HL-60 (cell line): ENCODE measurements at regions not wholly inside any gene's neighbourhood (a gene's known extent, or its start where the extent isn't known, plus 50 kb on each side); places are given as distances from the start of the nearest gene placed in this dataset.

Experiments used
- DNase-seq, 2 experiments: peaks; one replicate each; pipeline ENCODE4 v3.0.0-alpha.2; 2010 to 2020; ENCODE audit warnings: low read depth in 1 of 2, low spot score in 1 of 2
- H3K27ac ChIP-seq: fragments of 250-450 bp; sonication (Bioruptor Pico); replicated peaks from 2 replicates; pipeline ENCODE4 v1.5.1; 2020; ENCODE audit warnings: mild to moderate bottlenecking, moderate library complexity
- H3K27me3 ChIP-seq: fragments of 250-450 bp; sonication (Bioruptor Pico); 2 replicates; pipeline ENCODE4 v1.5.1; 2021; ENCODE audit warnings: mild to moderate bottlenecking, moderate library complexity; ENCODE audit not compliant: insufficient read depth, poor library complexity, severe bottlenecking
- H3K4me3 ChIP-seq: replicated peaks from 2 replicates; pipeline ENCODE4 v1.5.1; 2011; ENCODE audit warnings: mild to moderate bottlenecking, control low read depth, low read length; ENCODE audit not compliant: insufficient read depth
- GABPA ChIP-seq: IDR thresholded peaks from 2 replicates; pipeline ENCODE4 v1.6.1; 2012; ENCODE audit warnings: low read depth
- POLR2AphosphoS5 ChIP-seq: IDR thresholded peaks from 2 replicates; pipeline ENCODE4 v1.6.1; 2012; ENCODE audit warnings: low read depth
- SPI1 ChIP-seq: IDR thresholded peaks from 2 replicates; pipeline ENCODE4 v1.6.1; 2012; ENCODE audit warnings: low read depth, mild to moderate bottlenecking, borderline replicate concordance
- TF ChIP-seq, protein P1 (sequence below): IDR thresholded peaks from one replicate; pipeline ENCODE4 v1.5.1; 2011; ENCODE audit warnings: low read length, control low read depth, inconsistent platforms; ENCODE audit not compliant: insufficient read depth
- TF ChIP-seq, protein P2 (sequence below): IDR thresholded peaks from 2 replicates; pipeline ENCODE4 v1.6.1; 2012; ENCODE audit warnings: low read depth; ENCODE audit not compliant: insufficient replicate concordance

DNA sequence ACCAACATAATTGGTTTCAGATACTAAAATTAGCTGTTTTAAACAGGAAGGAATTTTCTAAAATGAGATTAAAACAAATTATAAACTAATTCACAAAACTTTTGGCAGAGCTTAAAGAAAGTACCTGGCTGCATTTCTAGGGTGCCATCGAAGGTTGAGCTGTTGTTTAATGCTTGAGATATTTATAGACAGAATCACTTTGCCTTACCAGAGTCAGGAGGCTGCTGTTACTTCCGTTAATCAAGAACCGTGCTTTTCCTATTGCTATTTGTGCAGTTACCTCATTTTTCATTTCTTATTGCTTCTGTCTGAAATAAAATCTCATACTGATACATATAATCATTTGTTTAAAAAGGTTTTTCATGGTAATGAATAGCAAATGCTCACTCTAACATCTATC is 242.9 kb downstream of the TECRL start:
- Histone ChIP-seq H3K27ac (no peak overlapping the region), H3K4me3 (no peak overlapping the region), H3K27me3 (no peaks in the 10 kb centered on the region)
- TF ChIP-seq SPI1, result no peak
- TF ChIP-seq, protein P1, sequence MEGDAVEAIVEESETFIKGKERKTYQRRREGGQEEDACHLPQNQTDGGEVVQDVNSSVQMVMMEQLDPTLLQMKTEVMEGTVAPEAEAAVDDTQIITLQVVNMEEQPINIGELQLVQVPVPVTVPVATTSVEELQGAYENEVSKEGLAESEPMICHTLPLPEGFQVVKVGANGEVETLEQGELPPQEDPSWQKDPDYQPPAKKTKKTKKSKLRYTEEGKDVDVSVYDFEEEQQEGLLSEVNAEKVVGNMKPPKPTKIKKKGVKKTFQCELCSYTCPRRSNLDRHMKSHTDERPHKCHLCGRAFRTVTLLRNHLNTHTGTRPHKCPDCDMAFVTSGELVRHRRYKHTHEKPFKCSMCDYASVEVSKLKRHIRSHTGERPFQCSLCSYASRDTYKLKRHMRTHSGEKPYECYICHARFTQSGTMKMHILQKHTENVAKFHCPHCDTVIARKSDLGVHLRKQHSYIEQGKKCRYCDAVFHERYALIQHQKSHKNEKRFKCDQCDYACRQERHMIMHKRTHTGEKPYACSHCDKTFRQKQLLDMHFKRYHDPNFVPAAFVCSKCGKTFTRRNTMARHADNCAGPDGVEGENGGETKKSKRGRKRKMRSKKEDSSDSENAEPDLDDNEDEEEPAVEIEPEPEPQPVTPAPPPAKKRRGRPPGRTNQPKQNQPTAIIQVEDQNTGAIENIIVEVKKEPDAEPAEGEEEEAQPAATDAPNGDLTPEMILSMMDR, result no peak
- no peak for TF ChIP-seq POLR2AphosphoS5
- TF ChIP-seq GABPA, result no peak
- TF ChIP-seq, protein P2, sequence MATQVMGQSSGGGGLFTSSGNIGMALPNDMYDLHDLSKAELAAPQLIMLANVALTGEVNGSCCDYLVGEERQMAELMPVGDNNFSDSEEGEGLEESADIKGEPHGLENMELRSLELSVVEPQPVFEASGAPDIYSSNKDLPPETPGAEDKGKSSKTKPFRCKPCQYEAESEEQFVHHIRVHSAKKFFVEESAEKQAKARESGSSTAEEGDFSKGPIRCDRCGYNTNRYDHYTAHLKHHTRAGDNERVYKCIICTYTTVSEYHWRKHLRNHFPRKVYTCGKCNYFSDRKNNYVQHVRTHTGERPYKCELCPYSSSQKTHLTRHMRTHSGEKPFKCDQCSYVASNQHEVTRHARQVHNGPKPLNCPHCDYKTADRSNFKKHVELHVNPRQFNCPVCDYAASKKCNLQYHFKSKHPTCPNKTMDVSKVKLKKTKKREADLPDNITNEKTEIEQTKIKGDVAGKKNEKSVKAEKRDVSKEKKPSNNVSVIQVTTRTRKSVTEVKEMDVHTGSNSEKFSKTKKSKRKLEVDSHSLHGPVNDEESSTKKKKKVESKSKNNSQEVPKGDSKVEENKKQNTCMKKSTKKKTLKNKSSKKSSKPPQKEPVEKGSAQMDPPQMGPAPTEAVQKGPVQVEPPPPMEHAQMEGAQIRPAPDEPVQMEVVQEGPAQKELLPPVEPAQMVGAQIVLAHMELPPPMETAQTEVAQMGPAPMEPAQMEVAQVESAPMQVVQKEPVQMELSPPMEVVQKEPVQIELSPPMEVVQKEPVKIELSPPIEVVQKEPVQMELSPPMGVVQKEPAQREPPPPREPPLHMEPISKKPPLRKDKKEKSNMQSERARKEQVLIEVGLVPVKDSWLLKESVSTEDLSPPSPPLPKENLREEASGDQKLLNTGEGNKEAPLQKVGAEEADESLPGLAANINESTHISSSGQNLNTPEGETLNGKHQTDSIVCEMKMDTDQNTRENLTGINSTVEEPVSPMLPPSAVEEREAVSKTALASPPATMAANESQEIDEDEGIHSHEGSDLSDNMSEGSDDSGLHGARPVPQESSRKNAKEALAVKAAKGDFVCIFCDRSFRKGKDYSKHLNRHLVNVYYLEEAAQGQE, result no peak
- no peak for DNase-seq

DNA sequence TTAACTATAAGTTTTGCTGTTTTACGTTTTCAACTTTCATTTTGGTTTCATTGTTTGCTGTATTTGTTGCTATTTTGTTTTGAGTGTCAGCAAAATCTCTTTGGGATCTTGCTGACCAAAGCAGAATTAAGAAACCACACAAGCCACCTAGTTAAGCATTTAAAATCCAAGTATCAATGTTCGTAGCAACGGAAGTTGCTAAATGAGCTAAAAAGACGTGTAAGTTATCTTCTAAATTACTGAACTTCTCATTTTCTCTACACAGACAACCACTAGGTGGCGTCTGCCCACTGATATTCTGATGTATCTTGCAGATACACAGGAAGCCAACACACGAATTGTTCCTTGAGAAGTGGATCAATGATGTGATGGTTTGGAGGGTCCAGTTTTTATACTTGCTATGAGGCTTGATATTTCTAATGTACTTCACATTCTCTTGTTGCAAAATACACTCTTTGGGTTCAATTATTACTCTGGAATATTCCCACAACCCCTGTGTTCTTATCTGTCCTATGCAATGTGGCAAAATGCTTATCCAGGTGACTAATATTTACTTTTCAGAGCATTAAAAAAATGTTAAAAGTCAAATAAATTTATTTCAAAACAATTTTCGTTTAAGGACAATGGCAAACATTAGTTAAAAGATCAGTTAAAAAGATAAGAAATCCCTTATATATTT is 250.5 kb downstream of the TECRL start:
- Histone ChIP-seq H3K27me3 (no peaks in the 10 kb centered on the region), H3K4me3 (no peak overlapping the region; the same call in 1 of the 2 replicates), H3K27ac (no peak overlapping the region)
- TF ChIP-seq, protein P1, result peak; percentile 29
- TF ChIP-seq GABPA (no peak), SPI1 (no peak)
- DNase-seq, result peak; percentile 43 to 70

DNA sequence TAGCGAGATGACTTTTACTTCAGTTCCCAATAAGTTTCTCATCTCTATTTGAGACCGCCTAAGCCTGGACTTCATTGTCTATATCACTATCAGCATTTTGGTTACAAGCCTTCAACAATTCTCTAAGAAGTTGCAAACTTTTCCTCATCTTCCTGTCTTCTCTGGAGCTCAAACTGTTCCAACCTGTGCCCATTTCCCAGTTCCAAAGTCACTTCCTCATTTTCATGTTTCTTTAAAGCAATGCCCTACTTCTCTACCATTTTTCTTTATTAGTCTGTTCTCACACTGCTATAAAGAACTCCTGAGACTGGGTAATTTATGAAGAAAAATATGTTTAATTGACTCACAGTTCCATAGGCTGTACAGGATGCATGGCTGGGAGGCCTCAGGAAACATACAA is 251.9 kb downstream of the TECRL start:
- peak; percentile 68 for TF ChIP-seq SPI1
- no peak for TF ChIP-seq GABPA
- Histone ChIP-seq H3K4me3 (no peak overlapping the region), H3K27me3 (no peaks in the 10 kb centered on the region), H3K27ac (no peak overlapping the region)
- DNase-seq, result no peak

DNA sequence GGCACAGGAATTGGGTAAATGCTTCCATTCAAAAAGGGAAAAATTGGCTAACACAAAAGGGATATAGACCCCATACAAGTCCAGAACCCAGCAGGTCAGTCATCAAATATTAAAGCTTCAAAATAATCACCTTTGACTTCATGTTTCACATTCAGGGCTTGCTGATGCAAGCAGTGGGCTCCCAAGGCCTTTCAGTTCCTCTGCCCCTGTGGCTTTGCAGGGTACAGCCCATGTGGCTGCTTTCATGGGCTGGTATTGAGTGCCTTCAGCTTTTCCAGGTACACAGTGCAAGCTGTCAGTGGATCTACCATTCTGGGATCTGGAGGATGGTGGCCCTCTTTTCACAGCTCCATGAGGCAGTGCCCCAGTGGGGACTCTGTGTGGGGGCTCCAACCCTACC is 253.0 kb downstream of the TECRL start:
- Histone ChIP-seq H3K4me3 (no peak overlapping the region), H3K27me3 (no peaks in the 10 kb centered on the region), H3K27ac (no peak overlapping the region)
- no peak for DNase-seq
- no peak for TF ChIP-seq SPI1
- TF ChIP-seq, protein P1, result no peak
- TF ChIP-seq, protein P2, result no peak
